OCI-LY1 (cell line): ENCODE measurements at regions not wholly inside any gene's neighbourhood (a gene's known extent, or its start where the extent isn't known, plus 50 kb on each side); places are given as distances from the start of the nearest gene placed in this dataset.

Source experiments
- EZH2 ChIP-seq: fragments of 200-600 bp; sonication (generic), shearing (Covaris generic); IDR thresholded peaks from 2 replicates; pipeline ENCODE4 v1.8.0; 2017; ENCODE audit warnings: borderline replicate concordance, mixed run types, mild to moderate bottlenecking, antibody characterized with exemption, low read length, moderate library complexity, mixed read lengths
- TF ChIP-seq, protein P1 (sequence below): fragments of 200-600 bp; sonication (generic), shearing (Covaris generic); IDR thresholded peaks from 2 replicates; pipeline ENCODE4 v1.5.1; 2017; ENCODE audit warnings: mild to moderate bottlenecking, antibody characterized with exemption, low read length, moderate library complexity, mixed read lengths

GRCh38 chrX:20393944-20394343 lies 127.2 kb upstream of the RPS6KA3 start:
- TF ChIP-seq, protein P1, sequence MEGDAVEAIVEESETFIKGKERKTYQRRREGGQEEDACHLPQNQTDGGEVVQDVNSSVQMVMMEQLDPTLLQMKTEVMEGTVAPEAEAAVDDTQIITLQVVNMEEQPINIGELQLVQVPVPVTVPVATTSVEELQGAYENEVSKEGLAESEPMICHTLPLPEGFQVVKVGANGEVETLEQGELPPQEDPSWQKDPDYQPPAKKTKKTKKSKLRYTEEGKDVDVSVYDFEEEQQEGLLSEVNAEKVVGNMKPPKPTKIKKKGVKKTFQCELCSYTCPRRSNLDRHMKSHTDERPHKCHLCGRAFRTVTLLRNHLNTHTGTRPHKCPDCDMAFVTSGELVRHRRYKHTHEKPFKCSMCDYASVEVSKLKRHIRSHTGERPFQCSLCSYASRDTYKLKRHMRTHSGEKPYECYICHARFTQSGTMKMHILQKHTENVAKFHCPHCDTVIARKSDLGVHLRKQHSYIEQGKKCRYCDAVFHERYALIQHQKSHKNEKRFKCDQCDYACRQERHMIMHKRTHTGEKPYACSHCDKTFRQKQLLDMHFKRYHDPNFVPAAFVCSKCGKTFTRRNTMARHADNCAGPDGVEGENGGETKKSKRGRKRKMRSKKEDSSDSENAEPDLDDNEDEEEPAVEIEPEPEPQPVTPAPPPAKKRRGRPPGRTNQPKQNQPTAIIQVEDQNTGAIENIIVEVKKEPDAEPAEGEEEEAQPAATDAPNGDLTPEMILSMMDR: no peak
- no peak for TF ChIP-seq EZH2
